CD14-positive monocyte (primary cell): ENCODE measurements at regions not wholly inside any gene's neighbourhood (a gene's known extent, or its start where the extent isn't known, plus 50 kb on each side); places are given as distances from the start of the nearest gene placed in this dataset.

Experiments
- DNase-seq, 3 donors: peaks; one replicate each; pipeline ENCODE4 v3.0.0-alpha.2; 2011 to 2022
- H2AFZ ChIP-seq: 2 replicates; pipeline ENCODE4 v1.6.0; 2012; ENCODE audit warnings: mild to moderate bottlenecking, low read depth, low read length, inconsistent platforms; ENCODE audit not compliant: insufficient read depth, poor library complexity, severe bottlenecking
- H3K27ac ChIP-seq, 2 donors: 1 replicate in 1 of 2; 2 replicates in 1 of 2; pipeline ENCODE4 v1.5.1; 2012 to 2013; ENCODE audit warnings: low read length in 2 of 2, control low read depth in 1 of 2, inconsistent platforms in 1 of 2, low read depth in 1 of 2, mild to moderate bottlenecking in 1 of 2
- H3K27me3 ChIP-seq, 2 donors: one replicate each; pipeline versions ENCODE4 v1.6.0 to v1.6.1; 2011 to 2013; ENCODE audit warnings: low read length in 2 of 2; ENCODE audit not compliant: control insufficient read depth in 2 of 2, insufficient read depth in 2 of 2
- H3K36me3 ChIP-seq, 2 donors: replicated peaks in 1 of 2; 1 replicate in 1 of 2; 2 replicates in 1 of 2; pipeline versions ENCODE4 v1.5.1 to v1.6.1; 2012 to 2013; ENCODE audit warnings: low read length in 2 of 2, control low read depth in 1 of 2, inconsistent platforms in 1 of 2, mild to moderate bottlenecking in 1 of 2; ENCODE audit not compliant: insufficient read depth in 2 of 2, control insufficient read depth in 1 of 2
- H3K4me1 ChIP-seq, 2 donors: 1 replicate in 1 of 2; 2 replicates in 1 of 2; pipeline versions ENCODE4 v1.5.1 to v1.6.1; 2012 to 2013; ENCODE audit warnings: low read length in 2 of 2, control low read depth in 1 of 2, inconsistent platforms in 1 of 2, mild to moderate bottlenecking in 1 of 2, moderate library complexity in 1 of 2; ENCODE audit not compliant: insufficient read depth in 2 of 2, control insufficient read depth in 1 of 2
- H3K4me2 ChIP-seq: replicated peaks from 2 replicates; pipeline ENCODE3; 2012; ENCODE audit warnings: low read length, moderate library complexity, mild to moderate bottlenecking; ENCODE audit not compliant: poor library complexity, severe bottlenecking; ENCODE audit errors: extremely low read depth
- H3K4me3 ChIP-seq, 3 experiments: fragments of 200-600 bp in 1 of 3; sonication (generic) in 1 of 3; replicated peaks in 1 of 3; 1 replicate in 2 of 3; 2 replicates in 1 of 3; pipeline ENCODE4 v1.5.1; 2011 to 2013; ENCODE audit warnings: low read length in 3 of 3, mild to moderate bottlenecking in 3 of 3, control low read depth in 2 of 3, low read depth in 2 of 3, inconsistent platforms in 1 of 3, moderate library complexity in 1 of 3
- H3K79me2 ChIP-seq: 2 replicates; pipeline ENCODE4 v1.6.0; 2012; ENCODE audit warnings: mild to moderate bottlenecking, control low read depth, inconsistent platforms, low read length, moderate library complexity; ENCODE audit not compliant: insufficient read depth
- H3K9ac ChIP-seq: 2 replicates; pipeline ENCODE4 v1.6.0; 2017; ENCODE audit warnings: low read length, mild to moderate bottlenecking; ENCODE audit not compliant: insufficient read depth, poor library complexity, severe bottlenecking
- H3K9me3 ChIP-seq, 2 donors: replicated peaks in 1 of 2; 1 replicate in 1 of 2; 2 replicates in 1 of 2; pipeline versions ENCODE4 v1.5.1 to v1.6.1; 2012 to 2013; ENCODE audit warnings: low read length in 2 of 2, control low read depth in 1 of 2; ENCODE audit not compliant: control insufficient read depth in 1 of 2, insufficient read depth in 1 of 2
- H4K20me1 ChIP-seq: 2 replicates; pipeline ENCODE4 v1.6.0; 2012; ENCODE audit warnings: mild to moderate bottlenecking, low read length, control low read depth, moderate library complexity; ENCODE audit not compliant: insufficient read depth
- H3K27ac Mint-ChIP-seq, 7 donors: one replicate each; pipeline ENCODE4 v1.8.0; 2020; ENCODE audit warnings: mild to moderate bottlenecking in 7 of 7, mixed read lengths in 7 of 7, moderate library complexity in 6 of 7, inconsistent platforms in 2 of 7
- H3K27me3 Mint-ChIP-seq, 3 donors: one replicate each; pipeline ENCODE4 v1.8.0; 2021 to 2022; ENCODE audit warnings: low read depth in 3 of 3, mild to moderate bottlenecking in 3 of 3, mixed read lengths in 3 of 3, moderate library complexity in 3 of 3, inconsistent platforms in 1 of 3
- H3K36me3 Mint-ChIP-seq, 2 donors: one replicate each; pipeline ENCODE4 v1.8.0; 2020; ENCODE audit warnings: mixed read lengths in 2 of 2, inconsistent platforms in 1 of 2, mild to moderate bottlenecking in 1 of 2
- H3K4me1 Mint-ChIP-seq: one replicate; pipeline ENCODE4 v1.8.0; 2020; ENCODE audit warnings: mild to moderate bottlenecking, mixed read lengths
- H3K4me3 Mint-ChIP-seq, 2 donors: one replicate each; pipeline ENCODE4 v1.8.0; 2020; ENCODE audit warnings: mild to moderate bottlenecking in 2 of 2, mixed read lengths in 2 of 2, moderate library complexity in 1 of 2
- H3K9me3 Mint-ChIP-seq, 7 donors: one replicate each; pipeline ENCODE4 v1.8.0; 2020 to 2022; ENCODE audit warnings: mixed read lengths in 7 of 7, mild to moderate bottlenecking in 6 of 7, moderate library complexity in 6 of 7, inconsistent platforms in 2 of 7
- WGBS: methylation state at CpG from one replicate; pipeline ENCODE4 v1.1.5; 2013; ENCODE audit warnings: missing lambda C conversion rate; ENCODE audit not compliant: insufficient coverage; 5-methylcytosine and 5-hydroxymethylcytosine counted together
- intact Hi-C, 2 donors: fragments of 100-400 bp; cut with micrococcal nuclease; formaldehyde crosslinking; loops; one replicate each; pipeline versions ENCODE4 v1.15.0 to v1.15.1; 2023
- TF ChIP-seq, protein P1 (sequence below): fragments of 200-600 bp; IDR thresholded peaks from one replicate; pipeline ENCODE4 v1.8.0; 2022; ENCODE audit warnings: antibody characterized with exemption, mild to moderate bottlenecking

- no peak overlapping the region for H3K4me3 Mint-ChIP-seq
- intact Hi-C loops: no loop called here
These were observed 100.0 kb upstream of the MED13 start for GRCh38 chr17:62164747-62165722.

DNA sequence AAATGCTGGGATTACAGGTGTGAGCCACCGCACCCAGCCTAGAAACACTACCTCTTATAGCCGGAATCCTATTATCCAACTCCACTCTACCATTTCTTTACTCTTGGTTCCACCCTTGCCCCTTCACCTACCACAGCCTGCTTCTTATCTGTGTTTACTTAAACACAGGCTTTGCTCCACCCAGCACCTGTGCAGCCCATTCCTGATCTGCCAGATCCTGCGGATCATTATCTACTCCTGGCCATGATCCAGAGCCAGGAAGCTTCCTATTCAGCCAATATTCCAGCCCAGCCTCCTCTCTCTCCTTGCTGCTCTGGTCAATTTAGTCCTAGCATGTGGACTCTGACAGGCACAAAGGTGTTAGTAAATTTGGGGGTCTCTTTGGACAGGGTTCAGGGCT lies 98.8 kb upstream of the MED13 start:
- H3K4me3 Mint-ChIP-seq: peak overlapping the region in 1 of 2 donors; percentile 58
- Histone ChIP-seq H3K4me1 (no peaks in the 10 kb centered on the region), H3K9me3 (no peaks in the 10 kb centered on the region), H3K27me3 (no peaks in the 10 kb centered on the region), H4K20me1 (no peaks in the 10 kb centered on the region), H3K36me3 (no peaks in the 10 kb centered on the region), H3K9ac (no peak overlapping the region), H3K79me2 (no peaks in the 10 kb centered on the region), H3K27ac (no peak overlapping the region), H2AFZ (no peak overlapping the region), H3K4me2 (no peak overlapping the region), H3K4me3 (no peak overlapping the region)
- H3K36me3 Mint-ChIP-seq: no peaks in the 10 kb centered on the region
- 100% methylated on average over 3 of the region's 3 CpGs for WGBS
- intact Hi-C loops: no loop called here
- H3K4me1 Mint-ChIP-seq: peaks cover 5% of the 10 kb centered on the region
- H3K27ac Mint-ChIP-seq: peak overlapping the region in 1 of 7 donors; percentile 37
- peaks cover 1 to 4% (median 2%) of the 10 kb centered on the region in 3 donors for H3K27me3 Mint-ChIP-seq
- DNase-seq: no peak
- peaks cover 0 to 2% (median 0%) of the 10 kb centered on the region in 7 donors for H3K9me3 Mint-ChIP-seq
- TF ChIP-seq, protein P1, sequence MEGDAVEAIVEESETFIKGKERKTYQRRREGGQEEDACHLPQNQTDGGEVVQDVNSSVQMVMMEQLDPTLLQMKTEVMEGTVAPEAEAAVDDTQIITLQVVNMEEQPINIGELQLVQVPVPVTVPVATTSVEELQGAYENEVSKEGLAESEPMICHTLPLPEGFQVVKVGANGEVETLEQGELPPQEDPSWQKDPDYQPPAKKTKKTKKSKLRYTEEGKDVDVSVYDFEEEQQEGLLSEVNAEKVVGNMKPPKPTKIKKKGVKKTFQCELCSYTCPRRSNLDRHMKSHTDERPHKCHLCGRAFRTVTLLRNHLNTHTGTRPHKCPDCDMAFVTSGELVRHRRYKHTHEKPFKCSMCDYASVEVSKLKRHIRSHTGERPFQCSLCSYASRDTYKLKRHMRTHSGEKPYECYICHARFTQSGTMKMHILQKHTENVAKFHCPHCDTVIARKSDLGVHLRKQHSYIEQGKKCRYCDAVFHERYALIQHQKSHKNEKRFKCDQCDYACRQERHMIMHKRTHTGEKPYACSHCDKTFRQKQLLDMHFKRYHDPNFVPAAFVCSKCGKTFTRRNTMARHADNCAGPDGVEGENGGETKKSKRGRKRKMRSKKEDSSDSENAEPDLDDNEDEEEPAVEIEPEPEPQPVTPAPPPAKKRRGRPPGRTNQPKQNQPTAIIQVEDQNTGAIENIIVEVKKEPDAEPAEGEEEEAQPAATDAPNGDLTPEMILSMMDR: no peak

More at GRCh38 chr17:62164747-62165722, 100.0 kb upstream of the MED13 start:
- TF ChIP-seq, protein P1: no peak
- H3K27ac Mint-ChIP-seq: no peak overlapping the region
- no peaks in the 10 kb centered on the region for H3K27me3 ChIP-seq
- H4K20me1 ChIP-seq: no peaks in the 10 kb centered on the region
- H3K9ac ChIP-seq: no peak overlapping the region
- no peaks in the 10 kb centered on the region for H3K9me3 ChIP-seq
- no peaks in the 10 kb centered on the region for H3K36me3 ChIP-seq
- H3K4me1 Mint-ChIP-seq: peaks cover 5% of the 10 kb centered on the region
- no peak overlapping the region for H2AFZ ChIP-seq
- DNase-seq: no peak
- H3K36me3 Mint-ChIP-seq: no peaks in the 10 kb centered on the region
- H3K4me3 ChIP-seq: no peak overlapping the region
- peaks cover 1 to 3% (median 2%) of the 10 kb centered on the region in 3 donors for H3K27me3 Mint-ChIP-seq
- peaks cover 4% of the 10 kb centered on the region in 2 donors for H3K4me1 ChIP-seq
- H3K27ac ChIP-seq: no peak overlapping the region
- 40% methylated on average over 1 of the region's 3 CpGs for WGBS
- H3K9me3 Mint-ChIP-seq: peaks cover 0 to 3% (median 0%) of the 10 kb centered on the region in 7 donors
- H3K4me2 ChIP-seq: no peak overlapping the region
- no peaks in the 10 kb centered on the region for H3K79me2 ChIP-seq
